SK-N-MC (cell line): ENCODE measurements at regions not wholly inside any gene's neighbourhood (a gene's known extent, or its start where the extent isn't known, plus 50 kb on each side); places are given as distances from the start of the nearest gene placed in this dataset.

Source experiments
- EZH2 ChIP-seq: fragments of 200-600 bp; sonication (generic); IDR thresholded peaks from one replicate; pipeline ENCODE4 v1.6.1; 2017; ENCODE audit warnings: antibody characterized with exemption
- POLR2AphosphoS5 ChIP-seq: IDR thresholded peaks from 2 replicates; pipeline ENCODE4 v1.6.1; 2012; ENCODE audit warnings: mild to moderate bottlenecking, low read depth, low read length, borderline replicate concordance

DNA sequence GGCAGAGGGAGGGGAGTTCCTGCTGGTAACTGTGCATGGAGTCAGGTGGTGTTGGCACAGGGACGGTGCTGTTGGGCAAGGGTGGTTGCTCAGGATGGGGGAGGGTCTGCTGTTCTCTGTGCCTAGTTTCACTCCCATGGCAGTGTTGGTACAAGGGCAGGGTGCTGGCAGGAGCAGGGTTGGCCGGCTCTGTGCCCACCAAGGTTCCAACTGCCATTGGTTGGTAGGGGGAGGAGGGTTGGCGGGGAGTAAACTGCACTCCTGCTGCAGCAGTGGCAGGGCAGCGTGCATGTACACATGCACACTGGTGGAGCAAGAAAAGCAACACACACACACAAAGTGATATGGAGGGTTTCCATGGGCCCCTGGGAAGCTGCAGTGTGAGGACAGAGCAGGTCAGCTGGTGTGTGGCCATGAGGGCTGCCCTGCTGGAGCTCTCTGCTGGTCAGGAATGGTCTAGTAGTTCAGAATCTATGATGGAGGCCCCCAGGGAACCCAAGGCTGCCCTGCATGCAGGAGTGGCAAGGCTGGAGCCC is 269.9 kb upstream of the MGAT4C start:
- TF ChIP-seq EZH2 (no peak), POLR2AphosphoS5 (no peak)
